ENCODE measurements at regions not wholly inside any gene's neighbourhood (a gene's known extent, or its start where the extent isn't known, plus 50 kb on each side); places are given as distances from the start of the nearest gene placed in this dataset.

DNA sequence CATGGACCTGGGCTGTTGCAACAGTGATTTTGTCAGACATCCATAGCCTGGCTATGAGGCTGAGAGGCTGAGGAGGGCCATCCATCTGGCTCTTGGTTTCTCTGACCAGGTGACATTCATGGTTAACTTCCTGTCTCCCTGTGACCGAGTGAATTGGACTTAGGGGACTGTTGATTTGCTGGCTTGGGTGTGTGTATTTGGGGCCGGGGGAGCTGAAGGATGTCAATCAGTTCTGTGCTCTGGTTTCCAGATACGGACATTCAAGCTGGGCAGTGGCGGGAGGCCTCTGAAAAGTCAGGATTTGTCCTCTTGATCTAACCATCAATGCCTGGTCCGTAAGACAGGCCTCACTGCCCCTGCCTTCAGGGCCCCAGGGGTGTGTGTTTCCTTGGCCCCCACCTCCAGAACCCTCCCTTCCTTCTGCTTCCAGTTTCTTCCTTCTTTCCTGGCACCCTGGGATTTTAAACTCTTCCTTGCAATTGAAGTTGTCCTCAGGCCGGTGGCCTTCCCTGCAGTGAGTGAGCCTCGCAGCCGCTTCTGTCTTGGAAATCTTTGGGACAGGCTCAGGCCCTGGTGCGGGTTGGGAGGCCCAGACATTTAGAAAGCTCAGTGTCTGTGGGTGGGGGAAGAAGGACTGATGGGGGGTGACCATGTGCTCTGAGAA, 54.7 kb upstream of the HAAO start:
- H3K36me3 Mint-ChIP-seq (ENCODE audit: low read depth), result no peaks in the 10 kb centered on the region
- H3K9me3 Mint-ChIP-seq, result no peaks in the 10 kb centered on the region
- CTCF ChIA-PET, result interaction anchor here (1.3 to 5.0 kb wide), 4 partner anchors 12 to 128 kb away, joined by 3 to 24 read pairs (median 6); no protein-coding TSS in a partner anchor

DNA sequence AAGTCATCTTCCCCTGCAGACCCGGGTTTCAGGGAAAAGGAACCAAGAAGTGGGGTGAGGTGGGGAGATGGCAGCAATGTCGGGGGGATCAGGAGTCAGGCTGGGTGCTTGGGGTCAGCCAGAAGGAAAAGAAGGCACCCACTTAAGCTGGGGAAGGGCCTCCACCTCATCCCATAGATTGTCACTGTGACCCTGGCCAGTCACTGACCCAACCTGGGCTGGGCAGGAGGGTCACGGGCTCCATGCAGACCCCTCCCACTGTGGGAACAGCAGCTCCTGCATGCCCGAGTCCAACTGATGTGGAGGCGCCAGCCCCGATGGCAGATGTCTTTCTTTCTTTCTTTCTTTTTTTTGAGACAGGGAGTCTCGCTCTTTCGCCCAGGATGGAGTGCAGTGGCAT, 53.6 kb upstream of the HAAO start:
- TF ChIP-seq, protein P1, sequence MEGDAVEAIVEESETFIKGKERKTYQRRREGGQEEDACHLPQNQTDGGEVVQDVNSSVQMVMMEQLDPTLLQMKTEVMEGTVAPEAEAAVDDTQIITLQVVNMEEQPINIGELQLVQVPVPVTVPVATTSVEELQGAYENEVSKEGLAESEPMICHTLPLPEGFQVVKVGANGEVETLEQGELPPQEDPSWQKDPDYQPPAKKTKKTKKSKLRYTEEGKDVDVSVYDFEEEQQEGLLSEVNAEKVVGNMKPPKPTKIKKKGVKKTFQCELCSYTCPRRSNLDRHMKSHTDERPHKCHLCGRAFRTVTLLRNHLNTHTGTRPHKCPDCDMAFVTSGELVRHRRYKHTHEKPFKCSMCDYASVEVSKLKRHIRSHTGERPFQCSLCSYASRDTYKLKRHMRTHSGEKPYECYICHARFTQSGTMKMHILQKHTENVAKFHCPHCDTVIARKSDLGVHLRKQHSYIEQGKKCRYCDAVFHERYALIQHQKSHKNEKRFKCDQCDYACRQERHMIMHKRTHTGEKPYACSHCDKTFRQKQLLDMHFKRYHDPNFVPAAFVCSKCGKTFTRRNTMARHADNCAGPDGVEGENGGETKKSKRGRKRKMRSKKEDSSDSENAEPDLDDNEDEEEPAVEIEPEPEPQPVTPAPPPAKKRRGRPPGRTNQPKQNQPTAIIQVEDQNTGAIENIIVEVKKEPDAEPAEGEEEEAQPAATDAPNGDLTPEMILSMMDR (IDR thresholded peaks at IDR 0.05), result no peak
- Mint-ChIP-seq H3K9me3 (no peaks in the 10 kb centered on the region), H3K4me3 (no peak overlapping the region), H3K36me3 (ENCODE audit: low read depth) (no peaks in the 10 kb centered on the region), H3K27me3 (no peaks in the 10 kb centered on the region), H3K27ac (no peak overlapping the region), H3K4me1 (ENCODE audit: low read depth) (no peaks in the 10 kb centered on the region)
- ATAC-seq (no peak), DNase-seq (no peak)
- intact Hi-C loops (cut with micrococcal nuclease), result no loop called here
- POLR2A ChIA-PET, result no interaction called here
- CTCF ChIA-PET, result interaction anchor here (1.3 to 2.2 kb wide), 2 partner anchors 18 to 129 kb away, joined by 3 to 7 read pairs; no protein-coding TSS in a partner anchor

More for the DNA sequence above, 54.7 kb upstream of the HAAO start:
- intact Hi-C loops (cut with micrococcal nuclease), result no loop called here
- Mint-ChIP-seq H3K27me3 (no peaks in the 10 kb centered on the region), H3K27ac (no peak overlapping the region), H3K4me1 (ENCODE audit: low read depth) (no peaks in the 10 kb centered on the region), H3K4me3 (no peak overlapping the region)
- no peak for DNase-seq
- POLR2A ChIA-PET, result no interaction called here
- TF ChIP-seq, protein P1 (IDR thresholded peaks at IDR 0.05), result no peak
- ATAC-seq, result no peak

DNA sequence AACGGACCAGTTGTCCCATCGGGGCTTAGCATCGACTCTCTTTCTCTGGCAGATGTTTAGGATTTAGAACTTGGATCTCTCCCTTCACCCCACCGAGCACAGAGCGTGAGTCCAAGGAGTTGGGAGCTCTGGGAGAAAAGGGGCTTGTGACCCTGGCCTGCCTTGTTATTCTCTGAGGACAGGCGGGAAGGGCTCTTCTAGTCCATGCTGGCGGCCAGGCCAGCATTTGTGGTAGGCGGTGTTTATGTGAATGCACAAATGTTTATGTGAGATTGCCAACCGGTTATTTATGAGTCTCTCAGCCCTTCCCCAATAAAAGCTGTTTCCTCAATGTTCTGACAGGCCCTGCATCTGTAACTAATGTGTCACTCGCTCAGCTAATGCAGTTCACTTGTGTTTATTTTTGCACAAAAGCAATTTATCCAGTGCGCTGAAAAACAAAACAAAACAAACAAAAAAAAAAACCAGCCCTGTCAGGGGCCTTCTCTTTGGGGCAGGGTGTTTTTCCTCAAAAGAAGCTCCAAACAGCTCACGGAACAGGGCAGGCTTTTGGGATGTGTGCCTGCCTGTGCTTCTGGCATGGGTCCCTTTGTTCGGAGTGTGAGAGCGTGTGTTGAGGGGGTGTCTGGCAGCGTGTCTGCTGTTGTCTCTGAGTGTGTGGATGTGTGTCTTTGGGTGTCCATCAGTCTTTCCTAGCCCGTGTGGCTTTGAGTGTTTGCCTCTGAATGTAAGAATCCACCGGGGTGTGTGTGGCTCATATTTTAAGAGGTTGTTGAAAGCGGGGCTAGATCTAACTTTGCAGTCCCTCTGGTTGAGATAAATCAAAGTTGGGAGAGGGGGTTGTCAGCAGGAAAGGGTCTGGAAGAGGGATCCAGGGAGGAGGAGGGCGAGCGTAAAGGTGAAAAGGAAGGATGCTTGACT, 52.8 kb upstream of the HAAO start:
- Mint-ChIP-seq H3K4me3 (no peak overlapping the region), H3K27ac (no peak overlapping the region), H3K4me1 (ENCODE audit: low read depth) (no peaks in the 10 kb centered on the region), H3K36me3 (ENCODE audit: low read depth) (no peaks in the 10 kb centered on the region), H3K9me3 (no peaks in the 10 kb centered on the region), H3K27me3 (no peaks in the 10 kb centered on the region)
- ATAC-seq (no peak), DNase-seq (no peak)
- intact Hi-C loops (cut with micrococcal nuclease), result no loop called here
- POLR2A ChIA-PET, result no interaction called here
- CTCF ChIA-PET, result interaction anchor here (1.6 to 2.2 kb wide), 2 partner anchors 17 kb away, joined by 4 to 7 read pairs; no protein-coding TSS in a partner anchor
- TF ChIP-seq, protein P1 (IDR thresholded peaks at IDR 0.05), result no peak

DNA sequence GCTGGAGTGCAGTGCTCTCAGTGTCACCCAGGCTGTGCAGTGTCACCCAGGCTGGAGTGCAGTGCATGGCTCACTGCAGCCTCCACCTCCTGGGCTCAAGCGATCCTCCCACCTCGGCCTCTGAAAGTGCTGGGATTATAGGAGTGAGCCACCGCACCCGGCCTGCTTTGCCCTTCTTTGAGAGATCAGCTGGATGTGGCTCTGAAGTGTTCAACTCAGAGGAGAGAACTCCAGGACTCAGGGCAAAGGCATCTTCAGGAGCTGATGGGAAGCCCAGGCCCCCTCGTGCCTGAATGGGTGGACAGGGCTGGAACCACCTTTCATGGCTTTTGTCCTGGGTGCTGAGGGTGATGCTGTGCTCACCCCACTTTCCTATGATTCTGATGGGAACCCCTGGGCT, 52.0 kb upstream of the HAAO start:
- Mint-ChIP-seq H3K27ac (no peak overlapping the region), H3K27me3 (no peaks in the 10 kb centered on the region), H3K4me1 (ENCODE audit: low read depth) (no peaks in the 10 kb centered on the region), H3K4me3 (no peak overlapping the region), H3K36me3 (ENCODE audit: low read depth) (no peaks in the 10 kb centered on the region), H3K9me3 (no peaks in the 10 kb centered on the region)
- intact Hi-C loops (cut with micrococcal nuclease), result no loop called here
- TF ChIP-seq, protein P1 (IDR thresholded peaks at IDR 0.05), result no peak
- ChIA-PET CTCF (interaction anchor here (1.6 kb wide), 1 partner anchor 16 kb away, joined by 4 read pairs; no protein-coding TSS in a partner anchor), POLR2A (no interaction called here)
- no peak for ATAC-seq
- DNase-seq, result no peak

DNA sequence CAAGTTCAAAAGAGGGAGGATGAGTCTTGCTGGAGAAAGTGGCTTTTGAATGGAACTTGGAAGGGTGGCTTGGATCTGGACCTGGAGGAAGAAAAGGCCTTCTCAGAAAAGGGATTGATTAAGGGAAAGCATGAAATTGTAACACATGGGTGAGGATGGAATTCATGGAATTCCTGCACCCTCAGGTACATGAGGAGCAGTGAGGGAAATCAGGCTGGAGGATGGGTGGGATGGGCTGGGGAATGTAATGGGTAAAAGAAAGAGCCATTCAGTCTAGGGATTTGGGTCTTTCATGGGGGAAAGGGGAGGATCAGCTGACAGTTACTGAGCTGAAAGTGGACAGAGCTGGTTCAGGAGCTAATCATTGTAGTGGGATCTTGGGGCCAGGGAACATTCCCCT, 51.2 kb upstream of the HAAO start:
- DNase-seq, result no peak
- ChIA-PET CTCF (interaction anchor here (1.6 kb wide), 1 partner anchor 15 kb away, joined by 4 read pairs; no protein-coding TSS in a partner anchor), POLR2A (no interaction called here)
- no peaks in the 10 kb centered on the region for H3K4me1 Mint-ChIP-seq (ENCODE audit: low read depth)
- no peak overlapping the region for H3K27ac Mint-ChIP-seq
- H3K9me3 Mint-ChIP-seq, result no peaks in the 10 kb centered on the region
- no peak for ATAC-seq
- no peak overlapping the region for H3K4me3 Mint-ChIP-seq
- H3K36me3 Mint-ChIP-seq (ENCODE audit: low read depth), result no peaks in the 10 kb centered on the region
- TF ChIP-seq, protein P1 (IDR thresholded peaks at IDR 0.05), result no peak
- intact Hi-C loops (cut with micrococcal nuclease), result no loop called here
- no peaks in the 10 kb centered on the region for H3K27me3 Mint-ChIP-seq

All from activated CD8-positive, alpha-beta T cell treated with anti-CD3 and anti-CD28 coated beads for 36 hours (primary cell).